GM23248 (cell line): ENCODE measurements at regions not wholly inside any gene's neighbourhood (a gene's known extent, or its start where the extent isn't known, plus 50 kb on each side); places are given as distances from the start of the nearest gene placed in this dataset.

Source experiments
- EZH2 ChIP-seq: fragments of 200-600 bp; sonication (generic); IDR thresholded peaks from 2 replicates; pipeline ENCODE4 v1.6.1; 2018; ENCODE audit warnings: antibody characterized with exemption, mild to moderate bottlenecking; ENCODE audit not compliant: insufficient read depth, poor library complexity, severe bottlenecking
- EZH2phosphoT487 ChIP-seq: fragments of 200-600 bp; sonication (generic); IDR thresholded peaks from 2 replicates; pipeline ENCODE4 v1.6.1; 2018; ENCODE audit warnings: antibody characterized with exemption, moderate library complexity, mild to moderate bottlenecking, low read depth; ENCODE audit not compliant: insufficient read depth

- TF ChIP-seq EZH2 (no peak), EZH2phosphoT487 (no peak)
Measured at GRCh38 chr2:166560022-166560421, 66.0 kb upstream of the SCN7A start.
